ENCODE measurements at regions not wholly inside any gene's neighbourhood (a gene's known extent, or its start where the extent isn't known, plus 50 kb on each side); places are given as distances from the start of the nearest gene placed in this dataset.

GRCh38 chr9:99412606-99413005, 190.5 kb downstream of the SEC61B start:
- DNase-seq: no peak
- Histone ChIP-seq H3K4me3 (ENCODE audit: insufficient read depth, low read depth, low read length) (no peak overlapping the region), H3K36me3 (replicated peaks; ENCODE audit: control insufficient read depth, insufficient read depth, low read length) (no peaks in the 10 kb centered on the region), H3K27me3 (ENCODE audit: control insufficient read depth, insufficient read depth, low read length) (no peaks in the 10 kb centered on the region)

GRCh38 chr9:99414321-99414720, 192.2 kb downstream of the SEC61B start:
- no peaks in the 10 kb centered on the region for H3K27me3 ChIP-seq (ENCODE audit: control insufficient read depth, insufficient read depth, low read length)
- H3K36me3 ChIP-seq (replicated peaks; ENCODE audit: control insufficient read depth, insufficient read depth, low read length): no peaks in the 10 kb centered on the region
- H3K4me3 ChIP-seq (ENCODE audit: insufficient read depth, low read depth, low read length): no peak overlapping the region
- no peak for DNase-seq

GRCh38 chr9:99415606-99416005, 193.5 kb downstream of the SEC61B start:
- H3K27me3 ChIP-seq (ENCODE audit: control insufficient read depth, insufficient read depth, low read length): no peaks in the 10 kb centered on the region
- H3K4me3 ChIP-seq (ENCODE audit: insufficient read depth, low read depth, low read length): no peak overlapping the region

GRCh38 chr9:99416007-99416406, 193.9 kb downstream of the SEC61B start:
- Histone ChIP-seq H3K4me3 (ENCODE audit: insufficient read depth, low read depth, low read length) (no peak overlapping the region), H3K27me3 (ENCODE audit: control insufficient read depth, insufficient read depth, low read length) (no peaks in the 10 kb centered on the region), H3K36me3 (replicated peaks; ENCODE audit: control insufficient read depth, insufficient read depth, low read length) (no peaks in the 10 kb centered on the region)
- no peak for DNase-seq

More at GRCh38 chr9:99415606-99416005, 193.5 kb downstream of the SEC61B start:
- no peak for DNase-seq
- no peaks in the 10 kb centered on the region for H3K36me3 ChIP-seq (replicated peaks; ENCODE audit: control insufficient read depth, insufficient read depth, low read length)

- Histone ChIP-seq H3K36me3 (replicated peaks; ENCODE audit: control insufficient read depth, insufficient read depth, low read length) (no peaks in the 10 kb centered on the region), H3K4me3 (ENCODE audit: insufficient read depth, low read depth, low read length) (no peak overlapping the region), H3K27me3 (ENCODE audit: control insufficient read depth, insufficient read depth, low read length) (no peaks in the 10 kb centered on the region)
- no peak for DNase-seq
Measured at GRCh38 chr9:99419070-99419469, 197.0 kb downstream of the SEC61B start.

GRCh38 chr9:99421369-99421768, 199.3 kb downstream of the SEC61B start:
- no peak overlapping the region for H3K4me3 ChIP-seq (ENCODE audit: insufficient read depth, low read depth, low read length)
- DNase-seq: no peak
- no peaks in the 10 kb centered on the region for H3K27me3 ChIP-seq (ENCODE audit: control insufficient read depth, insufficient read depth, low read length)
- no peaks in the 10 kb centered on the region for H3K36me3 ChIP-seq (replicated peaks; ENCODE audit: control insufficient read depth, insufficient read depth, low read length)

GRCh38 chr9:99425124-99425523, 203.0 kb downstream of the SEC61B start:
- Histone ChIP-seq H3K36me3 (replicated peaks; ENCODE audit: control insufficient read depth, insufficient read depth, low read length) (no peaks in the 10 kb centered on the region), H3K4me3 (ENCODE audit: insufficient read depth, low read depth, low read length) (no peak overlapping the region), H3K27me3 (ENCODE audit: control insufficient read depth, insufficient read depth, low read length) (no peaks in the 10 kb centered on the region)
- no peak for DNase-seq

GRCh38 chr9:99425923-99426842, 204.1 kb downstream of the SEC61B start:
- no peaks in the 10 kb centered on the region for H3K36me3 ChIP-seq (replicated peaks; ENCODE audit: control insufficient read depth, insufficient read depth, low read length)
- DNase-seq: no peak
- no peaks in the 10 kb centered on the region for H3K27me3 ChIP-seq (ENCODE audit: control insufficient read depth, insufficient read depth, low read length)
- H3K4me3 ChIP-seq (ENCODE audit: insufficient read depth, low read depth, low read length): no peak overlapping the region

- Histone ChIP-seq H3K27me3 (ENCODE audit: control insufficient read depth, insufficient read depth, low read length) (no peaks in the 10 kb centered on the region), H3K4me3 (ENCODE audit: insufficient read depth, low read depth, low read length) (no peak overlapping the region), H3K36me3 (replicated peaks; ENCODE audit: control insufficient read depth, insufficient read depth, low read length) (no peaks in the 10 kb centered on the region)
- DNase-seq: no peak
Measured at GRCh38 chr9:99427260-99427659, 205.2 kb downstream of the SEC61B start.

- H3K36me3 ChIP-seq (replicated peaks; ENCODE audit: control insufficient read depth, insufficient read depth, low read length): no peaks in the 10 kb centered on the region
- H3K27me3 ChIP-seq (ENCODE audit: control insufficient read depth, insufficient read depth, low read length): no peaks in the 10 kb centered on the region
- no peak for DNase-seq
- no peak overlapping the region for H3K4me3 ChIP-seq (ENCODE audit: insufficient read depth, low read depth, low read length)
Measured at GRCh38 chr9:99430301-99430700, 208.2 kb downstream of the SEC61B start.

GRCh38 chr9:99431103-99431502, 209.0 kb downstream of the SEC61B start:
- H3K27me3 ChIP-seq (ENCODE audit: control insufficient read depth, insufficient read depth, low read length): no peaks in the 10 kb centered on the region
- no peak for DNase-seq
- no peak overlapping the region for H3K4me3 ChIP-seq (ENCODE audit: insufficient read depth, low read depth, low read length)
- no peaks in the 10 kb centered on the region for H3K36me3 ChIP-seq (replicated peaks; ENCODE audit: control insufficient read depth, insufficient read depth, low read length)

GRCh38 chr9:99432075-99432474, 210.0 kb downstream of the SEC61B start:
- no peak overlapping the region for H3K4me3 ChIP-seq (ENCODE audit: insufficient read depth, low read depth, low read length)
- no peaks in the 10 kb centered on the region for H3K36me3 ChIP-seq (replicated peaks; ENCODE audit: control insufficient read depth, insufficient read depth, low read length)
- H3K27me3 ChIP-seq (ENCODE audit: control insufficient read depth, insufficient read depth, low read length): no peaks in the 10 kb centered on the region
- no peak for DNase-seq

GRCh38 chr9:99433095-99433494, 211.0 kb downstream of the SEC61B start:
- H3K27me3 ChIP-seq (ENCODE audit: control insufficient read depth, insufficient read depth, low read length): no peaks in the 10 kb centered on the region
- H3K36me3 ChIP-seq (replicated peaks; ENCODE audit: control insufficient read depth, insufficient read depth, low read length): no peaks in the 10 kb centered on the region
- no peak overlapping the region for H3K4me3 ChIP-seq (ENCODE audit: insufficient read depth, low read depth, low read length)

GRCh38 chr9:99433555-99433954, 211.5 kb downstream of the SEC61B start:
- Histone ChIP-seq H3K27me3 (ENCODE audit: control insufficient read depth, insufficient read depth, low read length) (no peaks in the 10 kb centered on the region), H3K36me3 (replicated peaks; ENCODE audit: control insufficient read depth, insufficient read depth, low read length) (no peaks in the 10 kb centered on the region), H3K4me3 (ENCODE audit: insufficient read depth, low read depth, low read length) (no peak overlapping the region)
- no peak for DNase-seq

More at GRCh38 chr9:99433095-99433494, 211.0 kb downstream of the SEC61B start:
- no peak for DNase-seq

GRCh38 chr9:99436616-99437015, 214.5 kb downstream of the SEC61B start:
- Histone ChIP-seq H3K4me3 (ENCODE audit: insufficient read depth, low read depth, low read length) (no peak overlapping the region), H3K36me3 (replicated peaks; ENCODE audit: control insufficient read depth, insufficient read depth, low read length) (no peaks in the 10 kb centered on the region), H3K27me3 (ENCODE audit: control insufficient read depth, insufficient read depth, low read length) (no peaks in the 10 kb centered on the region)
- DNase-seq: no peak

Data from H7 (cell line).